ENCODE measurements at regions not wholly inside any gene's neighbourhood (a gene's known extent, or its start where the extent isn't known, plus 50 kb on each side); places are given as distances from the start of the nearest gene placed in this dataset.
A peak's percentile ranks its signal among the peaks of the same experiment; 100 is the strongest.
"Not testable (repeated sequence)": the region's sequence is repeated elsewhere in the genome, so short reads cannot be mapped to it uniquely, and the experiment has no call there.

DNA sequence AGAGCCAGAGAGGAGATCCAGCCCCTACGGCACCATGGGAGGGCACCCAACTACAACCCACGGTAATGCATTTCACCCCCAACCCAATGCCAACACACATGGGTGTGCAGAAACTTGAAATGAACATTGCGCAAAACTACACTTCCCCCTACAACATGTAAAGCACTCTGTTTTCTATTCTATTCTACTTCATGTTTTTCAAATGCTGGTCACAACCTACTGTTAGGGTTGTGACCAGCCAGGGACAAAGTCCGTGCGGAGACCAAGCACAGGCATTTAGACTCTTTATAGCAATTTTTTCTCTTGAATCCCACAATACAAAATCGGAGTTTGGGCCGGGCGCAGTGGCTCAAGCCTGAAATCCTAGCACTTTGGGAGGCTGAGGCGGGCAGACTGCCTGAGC lies 90.6 kb downstream of the MRPL14 start:
- DNase-seq, result no peak

DNA sequence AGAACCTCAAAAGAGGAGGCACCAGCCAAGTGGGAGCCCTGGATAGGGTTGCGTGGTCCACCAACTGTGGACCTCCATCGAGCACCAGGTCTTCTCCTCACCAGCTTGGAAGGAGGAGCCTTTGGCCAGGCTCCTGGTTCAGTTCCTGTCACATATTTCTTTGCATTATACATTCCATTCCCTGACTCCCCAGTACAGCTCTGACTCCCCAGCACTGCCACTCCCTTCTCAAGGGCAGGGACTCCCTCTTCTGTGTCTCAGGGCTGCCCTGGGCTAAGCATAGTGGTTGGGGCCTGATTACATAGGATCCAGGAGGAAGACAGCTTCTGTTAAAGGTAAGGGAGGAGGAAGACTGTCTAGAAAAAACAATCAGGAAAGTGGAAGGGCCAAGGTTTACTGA lies 91.1 kb downstream of the MRPL14 start:
- no peak for DNase-seq

DNA sequence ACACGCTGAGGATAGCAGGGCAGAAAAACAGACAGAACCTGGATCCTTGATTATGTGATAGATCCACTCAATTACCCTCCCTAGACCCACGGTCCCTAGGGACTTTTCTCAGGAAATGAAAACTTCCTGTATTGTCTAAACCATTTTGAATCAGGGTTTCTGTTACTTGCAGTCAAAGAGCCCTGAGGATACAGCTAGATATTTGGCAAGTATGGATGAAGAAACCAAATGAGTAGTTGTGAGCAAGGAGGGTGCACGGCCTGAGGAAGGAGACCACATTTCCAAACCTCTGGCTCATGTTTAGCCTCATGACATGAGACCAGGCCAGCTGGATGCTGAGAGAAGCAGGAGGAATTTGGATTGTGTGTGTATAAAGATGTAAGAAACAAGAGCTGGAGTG lies 91.6 kb downstream of the MRPL14 start:
- no peak for DNase-seq

DNA sequence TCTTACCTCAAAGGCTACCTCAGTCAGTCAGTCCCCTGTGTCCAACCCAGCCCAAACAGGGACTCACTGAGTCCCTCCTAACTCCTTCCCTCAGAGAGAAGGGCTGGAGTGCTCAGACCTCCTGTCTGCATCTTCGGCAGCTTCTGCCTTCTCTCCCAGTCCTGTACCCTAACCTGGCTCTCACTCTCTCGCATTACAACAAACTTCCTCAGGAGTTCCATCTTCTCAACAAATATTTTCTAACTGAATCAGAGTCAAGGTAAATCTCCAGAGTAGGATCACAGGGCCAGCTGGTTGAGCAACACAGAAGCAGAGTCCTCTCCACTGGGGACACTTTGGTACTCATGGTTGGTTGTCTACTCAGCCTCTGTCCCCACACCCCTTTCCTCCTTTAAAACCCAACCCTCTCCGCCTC lies 92.3 kb downstream of the MRPL14 start:
- DNase-seq, result peak in 1 of 2 experiments; percentile 33

DNA sequence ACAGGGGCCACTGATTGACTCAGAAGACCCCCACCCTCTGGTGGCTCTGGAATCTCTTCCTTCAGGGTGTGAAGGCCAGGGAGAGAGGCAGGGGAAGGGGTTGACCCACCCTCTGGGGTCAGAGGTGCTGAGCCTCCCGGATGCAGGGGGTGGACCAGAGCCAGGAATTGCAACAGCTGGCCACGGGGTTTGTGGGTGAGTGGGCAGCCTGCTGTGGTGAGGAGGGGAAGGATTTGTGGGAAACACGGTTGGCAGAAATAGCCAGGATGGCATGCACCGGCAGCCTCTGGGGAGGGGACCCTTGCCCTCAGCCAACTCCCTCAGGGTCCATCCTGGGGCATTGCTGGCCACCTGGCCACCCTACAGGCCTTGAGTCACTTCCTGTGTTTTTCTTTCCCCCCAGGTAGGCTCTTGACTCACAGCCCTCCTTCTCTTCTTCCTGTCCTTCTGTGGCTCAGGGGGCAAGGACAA lies 92.8 kb downstream of the MRPL14 start:
- peak in 1 of 2 experiments; percentile 39 for DNase-seq

DNA sequence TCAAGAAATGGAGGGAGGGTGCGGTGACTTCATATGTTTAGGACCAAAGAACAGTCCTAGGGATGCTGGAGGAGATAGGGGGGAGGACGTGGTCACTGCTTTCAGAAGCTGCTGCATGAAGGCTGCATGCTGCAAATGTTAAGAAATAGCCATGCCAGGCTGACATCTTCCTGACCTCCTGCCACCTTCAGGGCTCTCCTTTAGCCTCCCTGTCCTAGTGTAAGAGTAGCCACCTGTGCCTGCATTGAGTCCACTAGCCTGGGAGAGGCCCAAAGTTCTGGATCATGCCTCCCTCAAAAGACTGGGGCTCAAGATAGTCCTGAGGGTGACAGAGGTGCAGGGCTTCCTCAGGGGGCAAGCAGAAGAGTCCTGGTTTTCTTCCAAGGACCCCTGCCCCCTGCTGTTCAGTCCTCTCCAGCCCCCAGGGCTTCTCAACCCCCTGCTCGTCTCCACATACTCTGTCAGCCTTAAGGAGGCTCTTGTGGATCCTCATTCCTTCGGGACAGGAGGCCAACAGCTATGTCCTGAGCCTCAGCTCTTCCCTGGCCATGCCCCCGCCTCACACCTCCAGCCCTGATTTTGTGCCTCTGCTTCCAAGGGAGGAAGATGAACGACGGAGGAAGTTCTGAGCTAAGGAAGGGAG lies 96.3 kb downstream of the MRPL14 start:
- DNase-seq, result no peak

DNA sequence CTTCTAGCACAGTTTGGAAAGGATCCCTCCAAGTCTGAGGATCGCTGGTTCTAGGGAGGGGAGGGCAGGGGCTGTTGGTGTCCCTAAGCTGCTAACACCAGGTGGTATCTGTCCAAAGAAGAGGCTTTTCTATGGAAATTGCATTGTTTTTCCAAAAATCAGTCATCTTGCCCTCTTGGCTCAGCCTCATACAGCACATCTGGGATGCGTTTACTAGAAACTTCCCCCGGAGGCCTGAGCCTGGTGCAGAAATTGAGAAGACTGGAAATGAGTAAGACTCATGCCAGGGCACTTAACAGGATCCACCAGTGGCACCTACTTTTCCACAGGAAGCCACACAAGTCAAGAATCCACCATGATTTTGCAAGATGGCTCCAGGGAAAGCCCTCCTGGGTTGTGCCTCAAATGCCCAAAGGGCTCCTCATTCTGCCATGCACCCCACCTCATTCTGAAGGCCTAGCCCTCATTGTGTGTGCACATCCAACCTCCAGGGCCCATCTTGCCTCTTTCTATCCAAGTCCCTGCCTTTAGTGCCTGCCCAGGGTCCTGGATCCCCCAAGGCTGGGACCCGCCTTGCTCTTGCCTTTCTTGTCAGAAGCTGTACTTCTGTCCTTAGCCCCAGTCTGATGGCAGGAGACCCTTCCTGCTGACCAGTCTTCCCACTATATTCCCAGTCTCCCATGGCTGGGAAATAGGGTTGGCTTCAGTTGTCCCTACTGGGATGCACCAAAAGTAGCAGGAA lies 97.6 kb downstream of the MRPL14 start:
- DNase-seq, result no peak

DNA sequence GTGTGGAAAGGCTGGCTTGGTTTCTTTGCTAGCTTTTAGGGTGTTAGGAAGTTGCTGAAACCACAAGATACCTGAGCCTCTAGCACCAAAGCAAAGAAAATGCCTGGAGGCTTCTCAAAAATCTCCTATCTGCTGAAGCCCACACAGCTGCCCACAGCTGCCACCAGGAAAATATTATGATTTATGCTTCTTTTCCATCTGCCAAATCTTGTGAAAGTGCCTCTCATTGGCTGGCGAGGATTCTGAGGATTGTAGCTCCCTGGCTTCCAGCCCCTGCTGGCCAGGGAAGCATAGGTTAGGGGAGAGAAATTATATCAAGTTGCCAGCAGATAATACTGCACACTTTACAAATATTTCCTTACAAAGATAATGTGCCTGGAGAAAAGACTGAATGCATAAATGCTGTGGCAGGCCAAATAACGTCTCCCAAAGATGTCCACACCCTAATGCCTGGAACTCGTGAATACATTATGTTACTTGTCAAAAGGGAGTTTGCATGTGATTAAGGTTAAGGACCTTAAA lies 98.4 kb downstream of the MRPL14 start:
- DNase-seq, result no peak

DNA sequence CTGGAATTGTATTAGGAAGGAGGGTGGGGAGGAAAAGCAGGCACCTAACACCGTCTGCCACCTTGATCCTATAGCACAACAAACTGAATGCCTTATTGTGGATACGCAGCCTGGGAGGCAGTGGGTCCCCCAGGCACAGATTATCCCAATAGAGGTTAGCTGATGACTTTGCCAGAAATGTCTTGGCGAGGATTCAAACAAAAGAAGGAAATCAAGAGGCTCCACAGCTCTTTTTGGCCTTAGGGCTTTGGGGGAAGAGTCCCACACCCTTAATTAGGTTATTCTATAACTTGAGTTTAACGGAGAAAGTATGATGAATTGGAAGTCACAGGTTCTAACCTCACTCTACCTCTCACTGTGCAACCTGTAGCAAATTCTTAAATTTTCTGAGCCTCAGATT lies 102.0 kb downstream of the MRPL14 start:
- DNase-seq, result no peak

DNA sequence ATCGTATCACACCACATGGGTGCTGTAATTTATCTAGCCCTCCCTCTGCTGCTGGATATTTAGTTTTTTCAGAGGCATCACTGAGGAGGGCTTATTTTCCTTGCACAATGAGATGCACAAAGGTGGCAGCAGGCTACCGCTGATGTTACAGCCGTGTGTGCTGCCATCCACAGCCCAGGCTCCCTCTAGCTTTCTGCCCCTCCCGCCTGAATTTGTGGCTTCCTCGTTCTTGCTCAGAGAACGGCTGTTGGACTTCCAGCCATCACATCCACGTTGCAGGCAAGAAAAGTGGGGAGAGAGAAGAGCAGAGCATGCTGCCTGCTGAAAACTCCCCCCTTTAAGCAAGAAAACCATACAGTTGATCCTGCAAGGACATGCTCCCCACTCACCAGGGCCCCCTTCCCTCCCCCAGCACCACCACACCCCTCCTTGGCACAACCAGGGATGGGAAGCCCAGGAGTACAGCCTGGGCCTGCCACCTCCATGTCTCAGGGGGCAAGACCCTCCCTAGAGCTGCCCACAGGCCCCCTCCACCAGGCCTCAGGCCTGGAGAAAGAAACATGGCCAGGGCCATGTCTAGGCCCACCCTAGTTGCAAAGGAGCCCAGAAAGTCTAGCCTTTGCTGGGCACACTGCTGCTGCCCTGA lies 102.6 kb downstream of the MRPL14 start:
- no peak for DNase-seq

DNA sequence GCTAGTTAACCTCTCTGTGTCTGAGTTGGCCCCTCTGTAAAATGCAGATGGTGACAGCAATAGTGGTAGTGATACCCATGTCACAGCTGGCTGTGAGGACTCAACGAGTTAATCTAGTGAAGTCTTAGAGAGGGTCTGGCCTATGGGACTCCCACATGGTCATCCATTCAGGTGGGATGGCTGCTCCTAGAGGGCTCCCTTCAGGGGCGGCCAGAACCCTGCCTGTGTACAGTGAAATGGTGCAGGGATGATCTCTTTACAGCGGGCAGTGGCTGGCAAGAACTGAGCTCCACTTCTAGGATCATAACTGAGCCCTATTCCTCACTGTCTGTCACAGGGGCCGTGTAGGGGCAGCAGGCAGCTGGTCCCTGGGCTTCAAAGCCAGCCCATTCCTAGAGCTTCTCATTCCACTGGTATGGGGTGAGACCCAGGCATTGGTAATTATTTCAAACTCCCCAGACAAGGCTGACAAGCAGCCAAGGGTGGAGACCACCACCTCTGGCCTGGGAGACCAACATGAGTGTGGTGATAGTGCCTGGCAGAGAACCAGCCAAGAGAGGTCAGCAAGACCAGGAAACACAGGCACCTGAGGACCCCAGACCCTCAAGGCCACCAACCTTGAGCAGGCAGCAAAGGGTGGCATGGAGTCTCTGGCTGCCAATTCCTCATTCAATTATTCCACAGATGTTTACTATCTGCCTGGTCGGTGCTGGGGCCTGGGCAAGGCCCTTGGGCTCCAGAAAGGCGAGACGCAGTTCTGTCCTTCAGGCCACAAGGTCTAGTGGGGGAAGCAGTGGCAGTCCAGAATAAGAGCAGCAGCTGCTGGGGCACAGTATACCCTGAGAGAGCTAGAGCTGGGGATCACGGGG lies 103.4 kb downstream of the MRPL14 start:
- no peak for DNase-seq

DNA sequence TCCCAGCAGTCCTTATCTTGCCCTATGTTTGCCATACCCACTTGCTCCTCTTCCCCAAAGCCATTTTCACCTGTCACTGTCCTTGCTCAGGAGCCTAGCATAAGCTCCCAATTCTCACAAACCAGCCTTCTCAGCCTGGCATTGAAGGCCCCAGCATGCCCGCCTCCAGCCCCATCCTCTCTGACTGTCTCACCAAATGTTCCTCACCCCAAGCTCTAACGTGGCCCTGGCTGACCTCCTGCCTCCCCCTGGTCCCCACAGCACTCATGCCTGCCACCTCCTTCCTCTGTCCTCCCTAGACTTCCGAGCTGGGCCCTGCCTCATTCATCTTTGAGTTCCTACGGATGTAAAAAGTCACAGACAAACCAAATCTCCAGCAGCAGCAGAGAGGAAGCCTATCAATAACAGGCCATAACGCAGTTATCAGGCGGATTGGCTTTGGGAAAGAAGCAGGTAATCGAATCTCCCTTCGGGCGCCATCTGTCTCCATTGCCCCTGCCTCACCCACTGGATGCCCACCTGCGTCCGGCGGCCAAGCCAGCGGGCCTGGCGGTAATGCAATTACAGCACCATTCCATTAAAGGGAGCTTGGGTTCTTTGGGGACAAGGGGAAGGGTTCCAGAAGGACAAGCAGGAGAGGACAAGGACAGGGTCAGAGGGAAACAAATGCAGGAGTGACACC lies 104.4 kb downstream of the MRPL14 start:
- no peak for DNase-seq

DNA sequence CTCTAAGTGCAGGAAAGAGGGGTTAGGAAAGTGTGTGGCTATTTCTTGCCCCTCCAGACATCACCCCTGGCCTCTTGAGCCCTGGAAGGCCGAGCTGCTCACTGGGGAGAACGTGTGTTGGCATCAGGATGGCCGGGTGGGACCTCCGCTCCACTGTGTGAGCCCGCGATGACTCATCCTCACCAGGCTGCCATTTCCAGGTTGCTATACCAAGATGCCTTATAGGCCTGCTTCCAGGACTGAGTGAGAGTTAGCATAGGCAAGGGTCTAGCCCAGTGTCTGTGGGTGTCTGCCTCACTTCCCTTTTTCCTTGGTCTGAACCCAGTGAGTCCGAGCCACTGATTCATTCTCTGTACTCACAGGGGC lies 105.0 kb downstream of the MRPL14 start:
- DNase-seq, result no peak

DNA sequence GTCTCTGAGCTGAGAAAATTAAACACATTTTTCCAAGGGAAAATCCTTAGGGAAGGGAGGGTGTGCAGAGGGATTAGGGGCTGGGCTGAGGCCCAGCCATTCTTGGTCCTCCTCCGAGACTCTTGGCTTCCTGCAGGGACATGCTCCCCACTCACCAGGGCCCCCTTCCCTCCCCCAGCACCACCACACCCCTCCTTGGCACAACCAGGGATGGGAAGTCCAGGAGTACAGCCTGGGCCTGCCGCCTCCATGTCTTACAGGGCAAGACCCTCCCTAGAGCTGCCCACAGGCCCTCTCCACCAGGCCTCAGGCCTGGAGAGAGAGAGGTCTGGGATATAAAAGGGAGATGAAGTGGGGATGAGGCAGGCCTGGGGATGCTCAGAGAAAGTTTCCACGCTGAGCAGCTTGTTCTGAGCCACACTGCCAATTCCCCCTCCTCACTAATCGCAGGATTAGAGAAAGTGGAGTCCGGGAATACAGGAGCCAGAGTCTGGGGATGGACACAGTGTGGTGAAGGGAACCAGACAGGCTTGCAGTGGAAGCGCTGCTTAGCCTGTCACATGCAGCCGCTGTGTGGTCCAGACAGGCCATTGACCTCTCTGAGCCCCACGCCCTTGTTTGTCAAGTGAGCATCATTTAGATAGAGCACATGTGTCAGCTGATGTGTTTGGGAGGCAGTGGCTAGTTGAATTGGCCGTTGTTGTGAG lies 105.5 kb downstream of the MRPL14 start:
- DNase-seq, result no peak

DNA sequence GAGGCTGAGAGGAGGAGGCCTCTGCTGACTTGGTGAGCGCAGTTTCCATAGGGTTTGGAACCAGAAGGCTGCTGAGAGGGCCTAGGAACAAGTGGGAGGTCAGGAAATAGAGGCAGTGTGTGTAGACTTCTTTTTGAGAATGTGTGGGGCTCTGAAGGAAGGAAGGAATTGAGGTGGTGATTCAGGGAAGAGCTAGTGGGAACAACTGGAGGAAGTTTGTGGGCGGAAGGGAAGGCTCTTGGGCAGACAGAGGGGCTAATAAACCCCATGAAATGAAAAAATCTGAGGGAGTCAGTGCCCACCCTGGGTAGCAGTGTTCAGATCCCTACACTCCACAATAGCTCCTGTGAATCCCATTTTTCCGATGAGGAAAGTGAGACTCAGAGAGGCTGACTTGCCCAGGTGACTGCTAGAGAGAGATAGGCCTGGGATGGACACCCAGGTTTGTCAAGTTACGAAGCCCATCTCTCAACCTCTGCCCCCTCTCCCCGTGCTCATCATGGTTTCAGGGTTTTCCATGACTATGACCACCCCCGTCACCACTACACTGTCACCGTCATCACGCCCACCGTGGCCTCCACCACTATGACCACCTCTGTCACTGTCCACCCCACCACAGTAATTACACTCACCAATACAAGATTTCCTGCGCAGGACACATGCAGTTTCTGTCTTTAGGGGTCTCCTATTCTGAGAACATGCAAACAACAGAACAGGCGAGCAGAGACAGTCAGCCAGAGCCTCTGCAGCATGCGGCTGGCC lies 106.4 kb downstream of the MRPL14 start:
- DNase-seq, result no peak

DNA sequence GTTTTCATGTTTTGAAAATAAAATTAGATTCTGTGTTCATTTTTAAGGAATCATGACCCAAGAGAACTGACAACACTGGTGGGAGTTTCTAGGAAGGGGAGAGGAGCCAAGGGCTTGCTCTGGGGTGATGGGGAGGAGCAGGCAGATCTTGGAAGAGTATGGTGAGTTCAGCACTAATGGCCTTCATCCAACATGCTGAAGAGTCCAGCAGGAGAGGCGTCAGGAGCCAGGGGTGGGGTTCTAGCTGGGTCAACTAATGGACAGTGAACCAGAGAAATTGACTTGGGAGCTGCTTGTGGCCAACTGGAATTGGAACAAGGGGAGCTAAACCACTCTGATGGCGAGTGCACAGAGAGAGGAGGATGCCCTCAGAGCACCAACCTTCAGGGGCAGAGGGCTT lies 107.1 kb downstream of the MRPL14 start:
- no peak for DNase-seq

DNA sequence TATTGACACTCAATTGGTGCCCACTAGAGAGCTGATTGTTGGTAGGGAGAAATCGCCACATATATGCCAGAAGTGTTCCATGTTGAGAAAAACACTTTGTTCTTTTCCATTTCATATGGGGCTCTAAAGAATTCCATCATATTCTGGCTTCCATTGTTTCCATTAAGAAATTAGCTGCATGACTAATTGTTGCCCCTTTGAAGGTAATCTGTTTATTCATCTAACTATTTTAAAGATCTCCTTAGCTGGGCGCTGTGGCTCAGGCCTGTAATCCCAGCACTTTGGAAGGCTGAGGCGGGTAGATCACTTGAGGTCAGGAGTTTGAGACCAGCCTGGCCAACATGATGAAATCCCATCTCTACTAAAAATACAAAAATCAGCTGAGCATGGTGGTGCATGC lies 109.9 kb downstream of the MRPL14 start:
- DNase-seq, result not testable (repeated sequence)

DNA sequence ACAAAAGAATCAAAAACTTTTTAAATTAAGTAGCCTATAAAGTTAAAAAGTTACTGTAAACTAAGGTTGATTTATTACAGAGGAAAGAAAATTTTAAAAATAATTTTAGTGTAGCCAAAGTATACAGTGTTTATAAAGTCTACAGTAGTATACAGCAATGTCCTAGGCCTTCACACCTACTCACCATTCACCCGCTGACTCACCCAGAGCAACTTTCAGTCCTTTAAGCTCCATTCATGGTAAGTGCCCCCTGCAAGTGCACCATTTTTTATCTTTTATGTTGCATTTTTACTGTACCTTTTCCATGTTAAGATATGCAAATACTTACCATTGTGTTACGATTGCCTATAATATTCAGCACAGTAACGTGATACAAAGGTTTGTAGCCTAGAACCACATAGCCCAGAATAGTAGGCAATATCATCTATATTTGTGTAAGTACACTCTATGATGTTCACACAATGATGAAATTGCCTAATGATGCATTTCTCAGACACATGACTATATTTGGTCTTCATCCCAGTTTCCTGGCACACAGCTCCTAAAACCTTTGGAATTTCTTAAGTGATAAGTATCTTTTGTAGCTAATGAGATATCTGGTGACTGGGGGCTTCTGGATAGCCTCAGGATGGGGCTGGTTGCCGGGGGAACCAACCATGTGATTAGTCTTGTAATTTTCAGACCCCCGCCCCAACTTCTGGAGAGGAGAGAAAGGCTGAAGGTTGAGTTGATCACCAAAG lies 111.0 kb downstream of the MRPL14 start:
- no peak for DNase-seq

DNA sequence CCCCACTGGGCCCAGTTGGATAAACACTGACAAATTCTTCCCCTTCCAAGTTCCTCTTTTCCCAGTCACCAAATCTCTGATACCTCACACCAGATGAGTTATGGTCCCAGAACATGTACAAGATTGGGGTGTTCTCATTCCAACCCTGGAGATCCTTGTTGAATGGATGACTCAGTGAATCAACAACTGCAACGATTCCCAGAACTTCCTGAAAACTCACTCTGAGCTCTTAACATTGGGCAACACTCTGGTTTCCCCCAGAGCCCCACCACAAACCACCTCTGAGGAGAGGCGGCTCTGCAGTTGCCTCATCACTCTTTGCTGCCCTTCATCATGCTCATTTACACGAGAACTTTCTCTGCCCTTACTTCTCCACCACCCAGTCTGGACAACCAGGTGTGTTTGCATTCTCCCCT lies 115.2 kb downstream of the MRPL14 start:
- DNase-seq, result peak in 1 of 2 experiments; percentile 64

DNA sequence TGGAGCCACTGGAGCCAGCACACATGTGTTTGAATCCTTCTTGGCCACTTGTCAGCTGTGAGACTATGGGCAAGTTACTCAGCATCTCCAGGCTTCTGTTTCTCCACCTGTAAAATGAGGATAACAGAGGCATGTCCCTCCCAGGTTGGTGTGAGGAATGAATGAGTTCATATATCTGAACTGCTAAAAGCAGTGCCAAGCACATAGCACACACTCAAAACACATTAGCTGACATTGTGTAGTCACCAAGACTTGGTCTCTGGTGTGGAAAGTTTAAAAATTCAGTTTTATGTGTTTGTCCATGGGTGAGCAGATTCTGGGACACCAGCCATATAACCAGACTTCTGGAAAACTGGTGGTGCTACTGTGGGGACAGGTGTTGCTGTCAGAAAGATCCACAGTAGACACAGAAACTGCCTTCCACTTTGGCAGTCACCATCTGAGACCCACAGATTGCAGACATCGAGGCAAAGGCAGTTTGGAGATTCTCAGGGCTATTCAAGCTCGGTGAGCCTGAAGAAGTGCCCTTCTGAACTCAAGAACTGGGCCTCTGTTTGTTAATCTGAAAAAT lies 115.8 kb downstream of the MRPL14 start:
- no peak for DNase-seq
